ENCODE measurements at regions not wholly inside any gene's neighbourhood (a gene's known extent, or its start where the extent isn't known, plus 50 kb on each side); places are given as distances from the start of the nearest gene placed in this dataset.

GRCh38 chr13:79654520-79654919 lies 173.6 kb downstream of the NDFIP2 start:
- Histone ChIP-seq H3K27ac (no peak overlapping the region), H3K4me3 (no peak overlapping the region), H3K27me3 (no peaks in the 10 kb centered on the region), H3K9me3 (no peaks in the 10 kb centered on the region), H3K36me3 (no peaks in the 10 kb centered on the region), H3K4me1 (no peaks in the 10 kb centered on the region)
- no peak for DNase-seq (ENCODE audit: low spot score in 2 of 2)
- TF ChIP-seq POLR2AphosphoS5 (IDR thresholded peaks at IDR 0.05): no peak
- TF ChIP-seq POLR2A (IDR thresholded peaks at IDR 0.05): no peak
- no peak for TF ChIP-seq CTCF (IDR thresholded peaks at IDR 0.05)
- intact Hi-C loops (cut with DNase I; ENCODE audit: low total_unique reads): no loop called here

DNA sequence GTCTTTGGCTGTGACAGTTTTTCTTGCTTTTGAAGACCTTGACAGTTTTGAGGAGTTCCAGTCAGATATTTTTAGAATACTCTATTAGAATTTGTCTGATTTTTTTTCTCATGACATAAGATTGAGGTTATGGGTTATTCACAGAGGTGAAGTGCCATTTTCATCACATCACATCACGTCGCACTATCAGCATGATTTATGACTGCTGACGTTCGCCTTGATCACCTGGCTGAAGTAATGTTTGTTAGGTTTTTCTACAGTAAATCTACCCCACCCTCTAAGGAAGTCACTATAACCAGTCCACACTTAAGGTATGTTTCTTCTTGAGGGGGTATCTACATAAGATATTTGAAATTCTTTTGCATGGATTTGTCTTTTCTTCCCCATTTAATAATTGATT lies 169.7 kb downstream of the NDFIP2 start:
- no peak overlapping the region for H3K27ac ChIP-seq
- no peaks in the 10 kb centered on the region for H3K4me1 ChIP-seq
- no peak overlapping the region for H3K4me3 ChIP-seq
- H3K9me3 ChIP-seq: no peaks in the 10 kb centered on the region
- H3K36me3 ChIP-seq: no peaks in the 10 kb centered on the region
- intact Hi-C loops (cut with DNase I; ENCODE audit: low total_unique reads): no loop called here
- no peak for DNase-seq (ENCODE audit: low spot score in 2 of 2)
- no peaks in the 10 kb centered on the region for H3K27me3 ChIP-seq
- TF ChIP-seq CTCF (IDR thresholded peaks at IDR 0.05): no peak
- TF ChIP-seq POLR2A (IDR thresholded peaks at IDR 0.05): no peak
- no peak for TF ChIP-seq POLR2AphosphoS5 (IDR thresholded peaks at IDR 0.05)

- Histone ChIP-seq H3K36me3 (no peaks in the 10 kb centered on the region), H3K27ac (no peak overlapping the region), H3K27me3 (no peaks in the 10 kb centered on the region), H3K9me3 (no peaks in the 10 kb centered on the region), H3K4me1 (no peaks in the 10 kb centered on the region), H3K4me3 (no peak overlapping the region)
- no peak for DNase-seq (ENCODE audit: low spot score in 2 of 2)
- intact Hi-C loops (cut with DNase I; ENCODE audit: low total_unique reads): no loop called here
- no peak for TF ChIP-seq POLR2A (IDR thresholded peaks at IDR 0.05)
These were observed 167.2 kb downstream of the NDFIP2 start for GRCh38 chr13:79648191-79648590.

DNA sequence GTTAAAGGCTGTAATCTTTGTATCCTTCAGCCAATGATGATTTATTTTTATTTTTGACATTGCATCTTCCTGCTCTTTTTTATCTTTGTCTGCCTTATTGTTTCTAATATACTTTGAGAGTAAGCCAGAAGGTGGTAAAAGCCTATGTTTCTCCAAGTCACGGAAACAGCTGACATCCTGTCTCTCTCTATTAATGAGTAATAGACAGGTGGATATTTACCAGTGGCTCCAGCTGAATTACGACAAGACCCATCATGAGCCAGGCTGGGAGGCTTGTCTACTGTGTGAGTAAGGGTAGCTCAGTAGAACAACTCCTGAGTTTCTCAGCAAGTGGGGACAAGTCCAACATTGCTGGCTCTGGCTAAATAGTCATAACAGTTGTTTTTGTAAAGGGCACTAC lies 166.6 kb downstream of the NDFIP2 start:
- Histone ChIP-seq H3K4me3 (no peak overlapping the region), H3K27me3 (no peaks in the 10 kb centered on the region), H3K4me1 (no peaks in the 10 kb centered on the region), H3K9me3 (no peaks in the 10 kb centered on the region), H3K27ac (no peak overlapping the region), H3K36me3 (no peaks in the 10 kb centered on the region)
- TF ChIP-seq POLR2A (IDR thresholded peaks at IDR 0.05): no peak
- no peak for TF ChIP-seq POLR2AphosphoS5 (IDR thresholded peaks at IDR 0.05)
- TF ChIP-seq CTCF (IDR thresholded peaks at IDR 0.05): no peak
- no peak for DNase-seq (ENCODE audit: low spot score in 2 of 2)
- intact Hi-C loops (cut with DNase I; ENCODE audit: low total_unique reads): no loop called here

DNA sequence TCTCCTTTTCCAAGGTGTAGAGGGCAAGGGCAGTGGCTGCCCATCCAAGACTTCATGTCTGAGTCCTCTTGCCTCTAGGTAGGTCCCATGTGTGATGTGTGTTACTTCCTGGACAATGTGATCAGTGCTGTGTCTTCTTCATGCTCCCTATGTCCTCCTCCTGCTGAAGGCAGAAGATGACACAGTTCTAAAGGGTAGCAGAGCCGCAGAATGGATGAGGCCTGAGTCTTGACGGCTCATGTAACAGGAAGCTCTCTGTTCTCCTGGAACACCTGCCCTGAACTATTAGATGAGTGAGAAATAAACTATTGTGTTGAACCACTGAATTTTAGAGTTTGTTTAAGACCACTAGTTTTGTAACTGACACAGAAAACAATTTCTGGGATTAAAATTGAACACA lies 165.9 kb downstream of the NDFIP2 start:
- H3K27ac ChIP-seq: no peak overlapping the region
- H3K9me3 ChIP-seq: no peaks in the 10 kb centered on the region
- H3K4me3 ChIP-seq: no peak overlapping the region
- no peaks in the 10 kb centered on the region for H3K4me1 ChIP-seq
- intact Hi-C loops (cut with DNase I; ENCODE audit: low total_unique reads): no loop called here
- DNase-seq (ENCODE audit: low spot score in 2 of 2): no peak
- no peaks in the 10 kb centered on the region for H3K36me3 ChIP-seq
- TF ChIP-seq POLR2A (IDR thresholded peaks at IDR 0.05) (no peak), CTCF (IDR thresholded peaks at IDR 0.05) (no peak), POLR2AphosphoS5 (IDR thresholded peaks at IDR 0.05) (no peak)
- H3K27me3 ChIP-seq: no peaks in the 10 kb centered on the region

DNA sequence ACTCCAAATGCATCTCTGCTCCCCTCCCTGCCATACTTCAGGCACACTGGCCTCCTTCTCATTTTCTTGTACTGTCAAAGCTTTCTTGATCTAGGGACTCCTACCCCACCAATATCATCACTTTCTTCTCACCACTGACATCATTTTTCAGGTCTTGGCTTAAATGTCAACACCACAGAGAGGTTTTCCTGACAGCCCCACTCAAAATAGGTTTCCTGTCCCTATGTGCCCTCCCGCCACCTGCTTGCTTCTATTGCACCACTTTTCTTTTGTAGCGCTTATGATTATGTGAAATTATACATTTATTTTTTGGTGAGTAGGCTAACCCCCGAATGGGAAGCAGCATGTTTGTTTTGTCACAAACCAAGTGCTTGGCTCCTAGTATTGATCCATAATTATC lies 164.6 kb downstream of the NDFIP2 start:
- no peak for DNase-seq (ENCODE audit: low spot score in 2 of 2)
- H3K4me3 ChIP-seq: no peak overlapping the region
- H3K4me1 ChIP-seq: no peaks in the 10 kb centered on the region
- no peaks in the 10 kb centered on the region for H3K9me3 ChIP-seq
- H3K27me3 ChIP-seq: no peaks in the 10 kb centered on the region
- H3K36me3 ChIP-seq: no peaks in the 10 kb centered on the region
- intact Hi-C loops (cut with DNase I; ENCODE audit: low total_unique reads): no loop called here
- H3K27ac ChIP-seq: no peak overlapping the region
- TF ChIP-seq POLR2A (IDR thresholded peaks at IDR 0.05) (no peak), POLR2AphosphoS5 (IDR thresholded peaks at IDR 0.05) (no peak), CTCF (IDR thresholded peaks at IDR 0.05) (no peak)

Measured in breast epithelium (tissue), 4 donors.